Activated T-cell treated with anti-CD3 and anti-CD28 coated beads, Interleukin-2, amount 50 U/mL, for 1 hour (primary cell): ENCODE measurements at regions not wholly inside any gene's neighbourhood (a gene's known extent, or its start where the extent isn't known, plus 50 kb on each side); places are given as distances from the start of the nearest gene placed in this dataset.
"Not testable (repeated sequence)": the region's sequence is repeated elsewhere in the genome, so short reads cannot be mapped to it uniquely, and the experiment has no call there.

ENCODE experiments used
- DNase-seq: peaks from one replicate; pipeline ENCODE4 v3.0.0-alpha.2; 2020

GRCh38 chr1:121054928-121055327, 129.2 kb downstream of the FAM72B start:
- DNase-seq, result not testable (repeated sequence)

DNA sequence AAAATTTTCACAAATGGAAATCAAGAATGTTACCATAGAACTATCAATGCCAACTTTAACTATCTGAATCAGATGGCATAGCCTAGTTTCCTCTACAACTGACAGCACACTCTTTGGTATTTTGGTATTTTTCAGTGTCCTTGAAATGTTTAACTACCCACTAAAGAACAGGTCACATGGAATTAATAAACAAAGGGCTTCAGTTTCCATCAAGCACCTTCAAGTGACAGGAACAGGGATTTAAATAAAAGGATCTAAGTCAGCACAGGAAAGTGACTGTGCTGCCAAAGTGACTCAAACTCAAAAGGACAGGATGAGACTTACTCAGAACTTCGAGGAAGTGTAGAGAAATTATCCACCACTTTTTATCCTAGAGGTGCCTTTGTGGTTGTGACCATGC, 117.2 kb downstream of the FAM72B start:
- not testable (repeated sequence) for DNase-seq

DNA sequence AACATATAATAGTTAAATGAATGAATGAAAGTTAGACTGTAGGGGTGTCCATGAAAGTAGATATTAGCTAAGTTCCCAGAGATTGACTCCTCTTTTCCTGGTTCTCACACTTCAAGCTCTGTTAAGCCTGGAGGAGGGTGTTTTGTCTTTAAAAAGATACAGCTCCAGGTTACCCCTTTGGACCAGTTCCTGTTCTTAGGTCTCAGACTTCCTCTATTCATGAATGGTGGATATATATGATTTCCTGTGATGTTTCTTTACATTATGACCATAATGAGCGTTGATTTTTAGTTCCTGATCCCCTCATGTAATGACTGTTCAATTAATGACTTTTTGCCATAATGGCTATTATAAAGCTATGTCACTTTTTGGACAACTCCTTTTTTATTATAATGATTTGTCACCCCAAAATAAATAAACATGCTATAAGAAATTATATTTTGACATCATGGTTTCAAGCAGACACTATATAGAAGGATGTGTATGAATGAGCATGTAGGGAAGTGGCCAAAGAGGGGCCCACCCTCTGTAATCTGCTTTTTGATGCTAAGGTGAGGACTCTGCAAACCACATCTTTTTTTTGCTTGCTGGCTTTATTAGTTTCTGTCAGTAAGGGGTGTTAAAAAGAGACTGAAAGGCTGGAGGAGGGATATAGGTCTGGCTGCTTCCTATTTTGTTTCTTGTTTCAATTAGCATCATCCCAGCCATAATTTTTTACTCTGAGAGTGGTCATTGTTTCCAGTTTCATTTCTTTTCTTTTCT, 115.2 kb downstream of the FAM72B start:
- DNase-seq, result not testable (repeated sequence)

GRCh38 chr1:121073852-121074251, 110.3 kb downstream of the FAM72B start:
- DNase-seq, result not testable (repeated sequence)

GRCh38 chr1:121075254-121075805, 108.8 kb downstream of the FAM72B start:
- not testable (repeated sequence) for DNase-seq

- DNase-seq, result not testable (repeated sequence)
These were observed 107.5 kb downstream of the FAM72B start for GRCh38 chr1:121076674-121077073.

DNA sequence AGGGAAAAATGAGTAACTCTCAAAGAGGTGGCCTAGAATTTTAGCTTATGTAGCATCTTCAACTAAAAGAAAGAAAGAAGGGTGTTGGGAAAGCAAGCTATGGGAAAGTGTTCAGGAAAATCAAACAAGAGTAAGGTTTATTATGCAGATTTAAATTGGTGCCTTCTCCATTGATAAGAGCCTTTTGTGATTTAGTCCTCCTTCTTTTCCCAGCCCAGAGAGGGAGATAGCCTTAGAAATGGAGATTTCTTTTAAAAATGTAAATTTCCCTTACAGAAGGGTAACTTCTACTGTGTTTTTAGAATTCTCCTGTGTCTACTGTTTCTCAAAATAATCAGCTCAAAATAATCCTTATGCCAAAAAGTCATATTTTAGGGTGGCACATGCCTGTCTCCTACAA, 104.5 kb downstream of the FAM72B start:
- DNase-seq, result not testable (repeated sequence)

DNA sequence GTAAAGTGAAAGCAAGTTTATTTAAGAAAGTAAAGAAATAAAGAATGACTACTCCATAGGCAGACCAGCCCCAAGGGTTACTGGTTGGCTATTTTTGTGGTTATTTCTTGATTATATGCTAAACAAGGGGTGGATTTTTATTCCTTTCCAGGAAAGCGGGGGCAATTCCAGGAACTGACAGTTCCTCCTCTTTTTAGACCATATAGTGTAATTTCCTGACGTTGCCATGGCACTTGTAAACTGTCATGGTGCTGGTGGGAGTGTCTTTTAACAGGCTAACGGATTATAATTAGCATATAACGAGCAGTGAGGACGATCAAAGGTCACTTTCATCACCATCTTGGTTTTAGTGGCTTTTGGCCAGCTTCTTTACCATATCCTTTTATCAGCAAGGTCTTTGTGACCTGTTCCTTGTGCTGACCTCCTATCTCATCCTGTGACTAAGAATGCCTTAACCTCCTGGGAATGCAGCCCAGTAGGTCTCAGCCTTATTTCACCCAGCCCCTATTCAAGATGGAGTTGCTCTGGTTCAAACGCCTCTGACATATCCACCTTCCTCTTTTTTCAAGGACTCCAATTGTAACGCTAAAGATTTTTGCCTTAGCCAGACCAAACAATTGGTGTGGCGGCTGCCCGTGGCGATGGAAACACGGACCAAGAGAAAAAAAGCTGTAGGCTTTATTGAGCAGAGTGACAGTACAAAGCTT, 103.8 kb downstream of the FAM72B start:
- DNase-seq, result not testable (repeated sequence)

- not testable (repeated sequence) for DNase-seq
These were observed 103.3 kb downstream of the FAM72B start for GRCh38 chr1:121080904-121081264.

- not testable (repeated sequence) for DNase-seq
These were observed 102.4 kb downstream of the FAM72B start for GRCh38 chr1:121081625-121082199.

DNA sequence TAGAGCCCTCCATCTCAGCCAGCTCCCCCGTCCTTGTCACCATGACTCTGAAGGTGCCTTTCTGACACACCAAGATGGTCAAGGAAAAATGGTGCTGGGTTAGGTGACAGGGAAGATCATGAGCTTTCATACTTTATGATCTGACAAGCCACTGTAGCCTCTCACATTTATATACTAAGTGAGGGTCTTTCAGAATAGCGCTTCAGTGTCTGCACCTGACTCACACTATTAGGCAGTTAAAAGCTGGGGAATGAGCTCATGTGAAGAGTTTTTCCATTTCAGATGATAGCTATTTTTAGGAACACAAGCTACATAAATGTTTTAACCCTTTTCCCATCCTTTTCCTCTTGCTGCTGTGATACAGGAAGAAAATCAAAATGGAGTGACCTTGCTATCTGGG, 101.1 kb downstream of the FAM72B start:
- not testable (repeated sequence) for DNase-seq

- DNase-seq, result not testable (repeated sequence)
These were observed 97.9 kb downstream of the FAM72B start for GRCh38 chr1:121086249-121086648.

- not testable (repeated sequence) for DNase-seq
These were observed 96.9 kb downstream of the FAM72B start for GRCh38 chr1:121087221-121087620.

- not testable (repeated sequence) for DNase-seq
These were observed 95.6 kb downstream of the FAM72B start for GRCh38 chr1:121088568-121088967.

GRCh38 chr1:121092329-121092968, 91.7 kb downstream of the FAM72B start:
- not testable (repeated sequence) for DNase-seq

- DNase-seq, result not testable (repeated sequence)
These were observed 89.1 kb downstream of the FAM72B start for GRCh38 chr1:121095014-121095413.

- DNase-seq, result peak; percentile 89
These were observed 86.8 kb downstream of the FAM72B start for GRCh38 chr1:121097127-121097866.

DNA sequence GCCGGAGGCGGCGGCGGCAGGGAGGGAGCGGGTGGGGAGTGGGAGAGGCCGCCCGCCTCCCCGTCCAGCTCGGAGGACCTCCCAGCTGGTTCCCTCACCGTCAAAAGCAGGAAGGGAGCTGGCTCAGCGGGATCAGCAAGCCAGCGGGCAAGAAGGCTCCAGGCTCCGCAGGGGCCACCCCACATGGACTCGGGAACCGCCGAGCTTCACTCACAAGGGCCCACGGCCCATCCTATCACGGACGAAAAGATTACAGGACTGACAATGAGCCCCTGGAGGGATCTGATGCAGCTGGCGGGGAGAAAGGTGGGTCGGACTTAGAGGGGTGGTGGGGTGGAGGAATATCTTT, 86.3 kb downstream of the FAM72B start:
- DNase-seq, result not testable (repeated sequence)

GRCh38 chr1:121109025-121109424, 75.1 kb downstream of the FAM72B start:
- not testable (repeated sequence) for DNase-seq

- not testable (repeated sequence) for DNase-seq
These were observed 67.4 kb downstream of the FAM72B start for GRCh38 chr1:121116522-121117297.

GRCh38 chr1:121117298-121117611, 66.9 kb downstream of the FAM72B start:
- DNase-seq, result not testable (repeated sequence)
